ENCODE measurements at regions not wholly inside any gene's neighbourhood (a gene's known extent, or its start where the extent isn't known, plus 50 kb on each side); places are given as distances from the start of the nearest gene placed in this dataset.

GRCh38 chr3:106687905-106688304, 689.3 kb upstream of the CCDC54 start:
- Histone ChIP-seq H3K4me2 (no peak overlapping the region), H3K4me3 (no peak overlapping the region), H4K20me1 (no peaks in the 10 kb centered on the region), H3K27me3 (no peaks in the 10 kb centered on the region), H3K9ac (no peak overlapping the region), H3K4me1 (no peaks in the 10 kb centered on the region), H3K27ac (no peak overlapping the region), H3K9me3 (no peaks in the 10 kb centered on the region), H3K36me3 (no peaks in the 10 kb centered on the region)
- TF ChIP-seq Cebpa-rat (IDR thresholded peaks at IDR 0.05): no peak

DNA sequence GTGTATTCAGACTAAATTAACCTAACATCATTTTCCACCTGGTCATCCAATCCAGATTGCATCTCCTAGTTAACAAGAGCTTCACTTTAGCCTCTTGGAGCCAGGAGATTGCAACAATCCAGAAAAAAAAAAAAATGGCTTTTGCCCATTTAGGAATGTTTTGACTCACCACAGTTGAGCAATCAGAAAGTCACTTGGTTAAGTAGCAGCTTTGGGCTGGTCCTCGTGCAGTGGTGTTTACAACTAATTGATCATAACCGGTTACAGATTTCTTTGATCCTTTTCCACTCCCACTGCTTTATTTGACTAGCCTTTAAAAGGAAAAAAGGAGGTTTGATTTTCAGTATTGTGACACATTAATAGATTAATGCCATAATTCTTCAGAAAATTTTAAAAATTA, 688.8 kb upstream of the CCDC54 start:
- Histone ChIP-seq H3K4me1 (no peaks in the 10 kb centered on the region), H3K9ac (no peak overlapping the region), H4K20me1 (no peaks in the 10 kb centered on the region), H3K27ac (no peak overlapping the region), H3K27me3 (no peaks in the 10 kb centered on the region), H3K4me3 (no peak overlapping the region), H3K4me2 (no peak overlapping the region), H3K9me3 (no peaks in the 10 kb centered on the region), H3K36me3 (no peaks in the 10 kb centered on the region)
- TF ChIP-seq Cebpa-rat (IDR thresholded peaks at IDR 0.05): no peak

GRCh38 chr3:106691476-106691875, 685.8 kb upstream of the CCDC54 start:
- no peak overlapping the region for H3K27ac ChIP-seq
- no peak overlapping the region for H3K4me3 ChIP-seq
- no peaks in the 10 kb centered on the region for H3K36me3 ChIP-seq
- H3K4me1 ChIP-seq: no peaks in the 10 kb centered on the region
- no peak overlapping the region for H3K4me2 ChIP-seq
- H3K27me3 ChIP-seq: no peaks in the 10 kb centered on the region
- no peaks in the 10 kb centered on the region for H4K20me1 ChIP-seq
- no peak for TF ChIP-seq Cebpa-rat (IDR thresholded peaks at IDR 0.05)
- H3K9ac ChIP-seq: no peak overlapping the region
- no peaks in the 10 kb centered on the region for H3K9me3 ChIP-seq

GRCh38 chr3:106692624-106693023, 684.6 kb upstream of the CCDC54 start:
- Histone ChIP-seq H3K4me3 (no peak overlapping the region), H3K36me3 (no peaks in the 10 kb centered on the region), H3K27me3 (no peaks in the 10 kb centered on the region), H4K20me1 (no peaks in the 10 kb centered on the region), H3K9me3 (no peaks in the 10 kb centered on the region), H3K27ac (no peak overlapping the region), H3K9ac (no peak overlapping the region), H3K4me1 (no peaks in the 10 kb centered on the region), H3K4me2 (no peak overlapping the region)
- TF ChIP-seq Cebpa-rat (IDR thresholded peaks at IDR 0.05): no peak

GRCh38 chr3:106699122-106699521, 678.1 kb upstream of the CCDC54 start:
- Histone ChIP-seq H3K27me3 (no peaks in the 10 kb centered on the region), H3K4me3 (no peak overlapping the region), H3K4me2 (no peak overlapping the region), H3K9me3 (no peaks in the 10 kb centered on the region), H3K9ac (no peak overlapping the region), H4K20me1 (no peaks in the 10 kb centered on the region), H3K27ac (no peak overlapping the region), H3K4me1 (no peaks in the 10 kb centered on the region), H3K36me3 (no peaks in the 10 kb centered on the region)
- no peak for TF ChIP-seq Cebpa-rat (IDR thresholded peaks at IDR 0.05)

DNA sequence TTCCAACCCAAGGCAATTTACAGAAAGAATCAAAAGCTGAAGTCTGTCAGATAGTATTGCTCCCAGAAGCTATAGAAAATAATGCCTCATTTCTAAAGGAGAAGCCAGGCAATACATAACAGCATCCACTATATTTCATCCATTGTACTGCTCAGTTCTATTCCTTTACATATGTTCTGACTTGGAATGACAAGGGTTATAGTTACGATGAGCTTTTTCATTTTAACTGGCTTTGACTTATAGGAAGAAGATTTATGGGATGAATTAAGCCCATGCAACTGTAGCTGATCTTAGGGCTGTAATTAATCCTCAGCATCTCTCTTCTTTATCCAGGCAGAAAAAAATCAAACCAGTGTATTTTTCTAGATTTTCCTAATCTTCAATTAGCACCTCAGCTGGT, 676.3 kb upstream of the CCDC54 start:
- Histone ChIP-seq H4K20me1 (no peaks in the 10 kb centered on the region), H3K36me3 (no peaks in the 10 kb centered on the region), H3K4me1 (no peaks in the 10 kb centered on the region), H3K27me3 (no peaks in the 10 kb centered on the region), H3K4me2 (no peak overlapping the region), H3K9me3 (no peaks in the 10 kb centered on the region), H3K9ac (no peak overlapping the region), H3K27ac (no peak overlapping the region), H3K4me3 (no peak overlapping the region)
- no peak for TF ChIP-seq Cebpa-rat (IDR thresholded peaks at IDR 0.05)

DNA sequence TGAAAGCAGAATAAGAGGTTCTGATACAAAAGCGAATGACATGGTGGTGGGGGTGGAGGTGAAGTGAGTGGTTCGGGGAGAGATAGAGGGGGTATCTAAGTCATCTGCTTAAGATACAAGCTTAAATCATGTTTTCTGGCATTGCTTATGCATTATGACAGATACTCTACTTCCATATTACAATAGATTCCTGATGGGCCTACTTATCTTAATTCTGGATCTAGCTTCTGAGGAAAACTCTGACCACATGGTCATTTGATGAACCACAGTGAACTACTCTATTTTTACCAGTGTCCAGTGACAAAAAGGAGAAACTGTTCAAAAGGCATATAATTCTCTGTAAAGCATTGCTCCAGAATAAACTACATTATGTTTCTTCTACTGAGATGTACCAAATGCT, 673.7 kb upstream of the CCDC54 start:
- Histone ChIP-seq H3K27me3 (no peaks in the 10 kb centered on the region), H3K27ac (no peak overlapping the region), H3K4me2 (no peak overlapping the region), H3K36me3 (no peaks in the 10 kb centered on the region), H3K9me3 (no peaks in the 10 kb centered on the region), H3K4me1 (no peaks in the 10 kb centered on the region), H4K20me1 (no peaks in the 10 kb centered on the region), H3K4me3 (no peak overlapping the region), H3K9ac (no peak overlapping the region)
- no peak for TF ChIP-seq Cebpa-rat (IDR thresholded peaks at IDR 0.05)

DNA sequence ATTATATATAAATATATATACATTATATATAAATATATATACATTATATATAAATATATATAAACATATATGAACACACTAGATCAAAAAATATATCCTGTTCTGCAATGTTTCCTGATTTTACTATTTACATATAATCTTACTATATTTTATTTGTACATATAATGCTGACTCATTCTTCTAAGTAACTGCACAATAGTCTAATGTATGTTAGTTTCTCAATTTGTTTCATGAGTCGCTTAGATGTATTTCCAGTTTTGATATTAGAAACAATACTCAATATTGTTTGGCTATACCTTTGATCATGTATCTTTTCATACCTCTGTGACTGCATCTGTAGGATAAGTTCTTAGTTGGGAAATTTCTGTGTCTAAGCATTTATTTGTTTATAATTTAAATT, 669.9 kb upstream of the CCDC54 start:
- Histone ChIP-seq H3K4me1 (no peaks in the 10 kb centered on the region), H3K27ac (no peak overlapping the region), H3K9me3 (no peaks in the 10 kb centered on the region), H3K4me3 (no peak overlapping the region), H4K20me1 (no peaks in the 10 kb centered on the region), H3K9ac (no peak overlapping the region), H3K36me3 (no peaks in the 10 kb centered on the region), H3K4me2 (no peak overlapping the region), H3K27me3 (no peaks in the 10 kb centered on the region)
- no peak for TF ChIP-seq Cebpa-rat (IDR thresholded peaks at IDR 0.05)

GRCh38 chr3:106710596-106710995, 666.6 kb upstream of the CCDC54 start:
- Histone ChIP-seq H3K4me2 (no peak overlapping the region), H4K20me1 (no peaks in the 10 kb centered on the region), H3K9me3 (no peaks in the 10 kb centered on the region), H3K27ac (no peak overlapping the region), H3K36me3 (no peaks in the 10 kb centered on the region), H3K9ac (no peak overlapping the region), H3K4me3 (no peak overlapping the region), H3K27me3 (no peaks in the 10 kb centered on the region), H3K4me1 (no peaks in the 10 kb centered on the region)
- TF ChIP-seq Cebpa-rat (IDR thresholded peaks at IDR 0.05): no peak

DNA sequence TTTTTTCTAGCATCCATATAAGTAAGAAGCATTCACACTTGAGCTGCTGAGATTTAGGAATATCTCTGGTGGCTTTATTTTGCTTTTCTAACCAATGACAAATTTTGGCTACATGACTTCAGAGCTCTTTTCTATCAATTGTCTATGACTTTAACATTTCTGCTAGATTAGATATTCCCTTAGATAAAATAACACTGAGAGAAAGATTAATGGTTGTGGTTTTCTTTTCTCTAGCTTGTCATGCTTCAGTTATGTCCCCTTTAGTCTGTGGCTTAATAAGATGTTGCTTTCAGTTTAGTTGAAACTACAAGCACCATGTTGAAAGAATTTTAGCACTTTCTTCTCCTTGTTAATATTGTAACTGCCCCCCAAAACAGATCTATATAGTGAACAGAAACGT, 665.6 kb upstream of the CCDC54 start:
- no peak overlapping the region for H3K27ac ChIP-seq
- H3K9me3 ChIP-seq: no peaks in the 10 kb centered on the region
- no peaks in the 10 kb centered on the region for H3K4me1 ChIP-seq
- no peak overlapping the region for H3K4me3 ChIP-seq
- H3K36me3 ChIP-seq: no peaks in the 10 kb centered on the region
- H3K4me2 ChIP-seq: no peak overlapping the region
- no peak overlapping the region for H3K9ac ChIP-seq
- no peaks in the 10 kb centered on the region for H3K27me3 ChIP-seq
- no peak for TF ChIP-seq Cebpa-rat (IDR thresholded peaks at IDR 0.05)
- H4K20me1 ChIP-seq: no peaks in the 10 kb centered on the region

DNA sequence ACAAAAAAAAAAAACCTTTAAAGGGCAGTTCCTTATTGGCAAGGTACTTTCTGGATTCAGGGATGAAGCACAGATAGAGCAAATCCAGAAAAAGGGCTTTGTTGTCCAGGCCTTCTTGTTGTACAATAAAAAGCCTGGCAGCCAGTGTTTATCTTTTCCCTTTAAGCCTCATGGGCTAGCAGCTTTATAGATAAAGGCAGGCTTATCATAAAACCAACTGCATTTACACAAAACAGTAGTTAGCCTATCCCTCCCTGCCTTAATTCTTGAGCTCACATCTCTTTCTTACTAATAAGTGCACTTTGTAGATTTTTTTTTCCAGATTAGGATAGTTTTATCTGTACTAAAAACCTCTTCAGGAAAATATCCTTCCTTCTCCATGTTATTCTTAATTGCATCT, 662.8 kb upstream of the CCDC54 start:
- no peaks in the 10 kb centered on the region for H3K27me3 ChIP-seq
- H3K4me3 ChIP-seq: no peak overlapping the region
- H3K9ac ChIP-seq: no peak overlapping the region
- H3K9me3 ChIP-seq: no peaks in the 10 kb centered on the region
- no peak overlapping the region for H3K4me2 ChIP-seq
- no peaks in the 10 kb centered on the region for H3K4me1 ChIP-seq
- no peaks in the 10 kb centered on the region for H3K36me3 ChIP-seq
- no peak overlapping the region for H3K27ac ChIP-seq
- no peaks in the 10 kb centered on the region for H4K20me1 ChIP-seq
- no peak for TF ChIP-seq Cebpa-rat (IDR thresholded peaks at IDR 0.05)

Data from BLaER1 (cell line).